CD14-positive monocyte (primary cell): ENCODE measurements at regions not wholly inside any gene's neighbourhood (a gene's known extent, or its start where the extent isn't known, plus 50 kb on each side); places are given as distances from the start of the nearest gene placed in this dataset.

Experiments
- DNase-seq, 3 donors: peaks; one replicate each; pipeline ENCODE4 v3.0.0-alpha.2; 2011 to 2022
- H2AFZ ChIP-seq: 2 replicates; pipeline ENCODE4 v1.6.0; 2012; ENCODE audit warnings: mild to moderate bottlenecking, low read depth, low read length, inconsistent platforms; ENCODE audit not compliant: insufficient read depth, poor library complexity, severe bottlenecking
- H3K27ac ChIP-seq, 2 donors: 1 replicate in 1 of 2; 2 replicates in 1 of 2; pipeline ENCODE4 v1.5.1; 2012 to 2013; ENCODE audit warnings: low read length in 2 of 2, control low read depth in 1 of 2, inconsistent platforms in 1 of 2, low read depth in 1 of 2, mild to moderate bottlenecking in 1 of 2
- H3K27me3 ChIP-seq, 2 donors: one replicate each; pipeline versions ENCODE4 v1.6.0 to v1.6.1; 2011 to 2013; ENCODE audit warnings: low read length in 2 of 2; ENCODE audit not compliant: control insufficient read depth in 2 of 2, insufficient read depth in 2 of 2
- H3K36me3 ChIP-seq, 2 donors: replicated peaks in 1 of 2; 1 replicate in 1 of 2; 2 replicates in 1 of 2; pipeline versions ENCODE4 v1.5.1 to v1.6.1; 2012 to 2013; ENCODE audit warnings: low read length in 2 of 2, control low read depth in 1 of 2, inconsistent platforms in 1 of 2, mild to moderate bottlenecking in 1 of 2; ENCODE audit not compliant: insufficient read depth in 2 of 2, control insufficient read depth in 1 of 2
- H3K4me1 ChIP-seq, 2 donors: 1 replicate in 1 of 2; 2 replicates in 1 of 2; pipeline versions ENCODE4 v1.5.1 to v1.6.1; 2012 to 2013; ENCODE audit warnings: low read length in 2 of 2, control low read depth in 1 of 2, inconsistent platforms in 1 of 2, mild to moderate bottlenecking in 1 of 2, moderate library complexity in 1 of 2; ENCODE audit not compliant: insufficient read depth in 2 of 2, control insufficient read depth in 1 of 2
- H3K4me2 ChIP-seq: replicated peaks from 2 replicates; pipeline ENCODE3; 2012; ENCODE audit warnings: low read length, moderate library complexity, mild to moderate bottlenecking; ENCODE audit not compliant: poor library complexity, severe bottlenecking; ENCODE audit errors: extremely low read depth
- H3K4me3 ChIP-seq, 3 experiments: fragments of 200-600 bp in 1 of 3; sonication (generic) in 1 of 3; replicated peaks in 1 of 3; 1 replicate in 2 of 3; 2 replicates in 1 of 3; pipeline ENCODE4 v1.5.1; 2011 to 2013; ENCODE audit warnings: low read length in 3 of 3, mild to moderate bottlenecking in 3 of 3, control low read depth in 2 of 3, low read depth in 2 of 3, inconsistent platforms in 1 of 3, moderate library complexity in 1 of 3
- H3K79me2 ChIP-seq: 2 replicates; pipeline ENCODE4 v1.6.0; 2012; ENCODE audit warnings: mild to moderate bottlenecking, control low read depth, inconsistent platforms, low read length, moderate library complexity; ENCODE audit not compliant: insufficient read depth
- H3K9ac ChIP-seq: 2 replicates; pipeline ENCODE4 v1.6.0; 2017; ENCODE audit warnings: low read length, mild to moderate bottlenecking; ENCODE audit not compliant: insufficient read depth, poor library complexity, severe bottlenecking
- H3K9me3 ChIP-seq, 2 donors: replicated peaks in 1 of 2; 1 replicate in 1 of 2; 2 replicates in 1 of 2; pipeline versions ENCODE4 v1.5.1 to v1.6.1; 2012 to 2013; ENCODE audit warnings: low read length in 2 of 2, control low read depth in 1 of 2; ENCODE audit not compliant: control insufficient read depth in 1 of 2, insufficient read depth in 1 of 2
- H4K20me1 ChIP-seq: 2 replicates; pipeline ENCODE4 v1.6.0; 2012; ENCODE audit warnings: mild to moderate bottlenecking, low read length, control low read depth, moderate library complexity; ENCODE audit not compliant: insufficient read depth
- H3K27ac Mint-ChIP-seq, 7 donors: one replicate each; pipeline ENCODE4 v1.8.0; 2020; ENCODE audit warnings: mild to moderate bottlenecking in 7 of 7, mixed read lengths in 7 of 7, moderate library complexity in 6 of 7, inconsistent platforms in 2 of 7
- H3K27me3 Mint-ChIP-seq, 3 donors: one replicate each; pipeline ENCODE4 v1.8.0; 2021 to 2022; ENCODE audit warnings: low read depth in 3 of 3, mild to moderate bottlenecking in 3 of 3, mixed read lengths in 3 of 3, moderate library complexity in 3 of 3, inconsistent platforms in 1 of 3
- H3K36me3 Mint-ChIP-seq, 2 donors: one replicate each; pipeline ENCODE4 v1.8.0; 2020; ENCODE audit warnings: mixed read lengths in 2 of 2, inconsistent platforms in 1 of 2, mild to moderate bottlenecking in 1 of 2
- H3K4me1 Mint-ChIP-seq: one replicate; pipeline ENCODE4 v1.8.0; 2020; ENCODE audit warnings: mild to moderate bottlenecking, mixed read lengths
- H3K4me3 Mint-ChIP-seq, 2 donors: one replicate each; pipeline ENCODE4 v1.8.0; 2020; ENCODE audit warnings: mild to moderate bottlenecking in 2 of 2, mixed read lengths in 2 of 2, moderate library complexity in 1 of 2
- H3K9me3 Mint-ChIP-seq, 7 donors: one replicate each; pipeline ENCODE4 v1.8.0; 2020 to 2022; ENCODE audit warnings: mixed read lengths in 7 of 7, mild to moderate bottlenecking in 6 of 7, moderate library complexity in 6 of 7, inconsistent platforms in 2 of 7
- CTCF ChIP-seq: fragments of 200-600 bp; IDR thresholded peaks from one replicate; pipeline ENCODE4 v1.8.0; 2022; ENCODE audit warnings: antibody characterized with exemption, mild to moderate bottlenecking
- WGBS: methylation state at CpG from one replicate; pipeline ENCODE4 v1.1.5; 2013; ENCODE audit warnings: missing lambda C conversion rate; ENCODE audit not compliant: insufficient coverage; 5-methylcytosine and 5-hydroxymethylcytosine counted together
- intact Hi-C, 2 donors: fragments of 100-400 bp; cut with micrococcal nuclease; formaldehyde crosslinking; loops; one replicate each; pipeline versions ENCODE4 v1.15.0 to v1.15.1; 2023

- Histone ChIP-seq H2AFZ (no peak overlapping the region), H3K27ac (no peak overlapping the region), H3K36me3 (no peaks in the 10 kb centered on the region), H3K27me3 (no peaks in the 10 kb centered on the region), H3K4me3 (no peak overlapping the region), H3K79me2 (no peaks in the 10 kb centered on the region), H3K4me1 (no peaks in the 10 kb centered on the region), H3K9ac (no peak overlapping the region), H4K20me1 (no peaks in the 10 kb centered on the region), H3K9me3 (peaks cover 0 to 2% of the 10 kb centered on the region in 2 donors), H3K4me2 (no peak overlapping the region)
- no peak for TF ChIP-seq CTCF
- WGBS, result 67% methylated on average over 2 of the region's 2 CpGs
- intact Hi-C loops, result no loop called here
- Mint-ChIP-seq H3K36me3 (no peaks in the 10 kb centered on the region), H3K9me3 (peaks cover 0 to 4% (median 0%) of the 10 kb centered on the region in 7 donors), H3K27ac (no peak overlapping the region), H3K27me3 (peaks cover 0 to 4% (median 0%) of the 10 kb centered on the region in 3 donors), H3K4me3 (no peak overlapping the region), H3K4me1 (no peaks in the 10 kb centered on the region)
- no peak for DNase-seq
Measured at GRCh38 chr9:13550519-13550918, 271.0 kb upstream of the MPDZ start.

- Histone ChIP-seq H4K20me1 (no peaks in the 10 kb centered on the region), H3K9ac (no peak overlapping the region), H3K27ac (no peak overlapping the region), H3K9me3 (peaks cover 0 to 2% of the 10 kb centered on the region in 2 donors), H2AFZ (no peak overlapping the region), H3K4me3 (no peak overlapping the region), H3K27me3 (no peaks in the 10 kb centered on the region), H3K4me2 (no peak overlapping the region), H3K79me2 (no peaks in the 10 kb centered on the region), H3K36me3 (no peaks in the 10 kb centered on the region), H3K4me1 (no peaks in the 10 kb centered on the region)
- Mint-ChIP-seq H3K27ac (no peak overlapping the region), H3K27me3 (peaks cover 0 to 4% (median 0%) of the 10 kb centered on the region in 3 donors), H3K9me3 (peaks cover 0 to 4% (median 0%) of the 10 kb centered on the region in 7 donors), H3K4me1 (no peaks in the 10 kb centered on the region), H3K36me3 (no peaks in the 10 kb centered on the region), H3K4me3 (no peak overlapping the region)
- DNase-seq, result no peak
- no CpG with 5 or more reads among the region's 1 CpG for WGBS
- intact Hi-C loops, result no loop called here
- TF ChIP-seq CTCF, result no peak
Measured at GRCh38 chr9:13548535-13548934, 269.0 kb upstream of the MPDZ start.
